Spinal cord (tissue), 9 donors: ENCODE measurements at regions not wholly inside any gene's neighbourhood (a gene's known extent, or its start where the extent isn't known, plus 50 kb on each side); places are given as distances from the start of the nearest gene placed in this dataset.

Experiments used
- DNase-seq, 6 donors: peaks; one replicate each; pipeline versions ENCODE4 v3.0.0 to v3.0.0-alpha.2; 2013 to 2015; ENCODE audit warnings: low spot score in 6 of 6, low read depth in 4 of 6
- H3K27ac ChIP-seq: one replicate; pipeline ENCODE4 v1.5.1; 2013; ENCODE audit warnings: low read depth, low read length, control low read depth
- H3K27me3 ChIP-seq: one replicate; pipeline ENCODE4 v1.6.1; 2013; ENCODE audit warnings: low read length; ENCODE audit not compliant: control insufficient read depth, insufficient read depth
- H3K36me3 ChIP-seq: one replicate; pipeline ENCODE4 v1.6.1; 2013; ENCODE audit warnings: low read length; ENCODE audit not compliant: control insufficient read depth, insufficient read depth
- H3K4me1 ChIP-seq: one replicate; pipeline ENCODE4 v1.6.1; 2013; ENCODE audit warnings: low read length; ENCODE audit not compliant: control insufficient read depth, insufficient read depth
- H3K4me3 ChIP-seq: one replicate; pipeline ENCODE4 v1.5.1; 2013; ENCODE audit warnings: low read depth, low read length, control low read depth
- H3K9me3 ChIP-seq: one replicate; pipeline ENCODE4 v1.6.1; 2013; ENCODE audit warnings: low read length; ENCODE audit not compliant: control insufficient read depth, insufficient read depth
- WGBS: methylation state at CpG from one replicate; pipeline ENCODE4 v1.1.5; 2013; ENCODE audit warnings: missing lambda C conversion rate; ENCODE audit not compliant: insufficient coverage; 5-methylcytosine and 5-hydroxymethylcytosine counted together
- donor health status: healthy.

- H3K4me3 ChIP-seq, result no peak overlapping the region
- H3K9me3 ChIP-seq, result no peaks in the 10 kb centered on the region
- no peak overlapping the region for H3K27ac ChIP-seq
- no peaks in the 10 kb centered on the region for H3K27me3 ChIP-seq
- no peaks in the 10 kb centered on the region for H3K36me3 ChIP-seq
- DNase-seq, result no peak
- peaks cover 14% of the 10 kb centered on the region for H3K4me1 ChIP-seq
- WGBS, result no CpG with 5 or more reads among the region's 1 CpG
These were observed 166.1 kb downstream of the MED10 start for GRCh38 chr5:6212244-6212643.

GRCh38 chr5:6206501-6206900 is 171.8 kb downstream of the MED10 start:
- H3K4me1 ChIP-seq, result peaks cover 23% of the 10 kb centered on the region
- H3K9me3 ChIP-seq, result peaks cover 2% of the 10 kb centered on the region
- no peak overlapping the region for H3K4me3 ChIP-seq
- H3K36me3 ChIP-seq, result no peaks in the 10 kb centered on the region
- no peaks in the 10 kb centered on the region for H3K27me3 ChIP-seq
- peak in 3 of 6 donors; percentile 23 to 69 (median 61) for DNase-seq
- H3K27ac ChIP-seq, result no peak overlapping the region
- WGBS, result 63% methylated on average over 1 of the region's 1 CpG

- Histone ChIP-seq H3K27ac (no peak overlapping the region), H3K4me1 (peaks cover 29% of the 10 kb centered on the region), H3K4me3 (no peak overlapping the region), H3K9me3 (peaks cover 4% of the 10 kb centered on the region), H3K36me3 (no peaks in the 10 kb centered on the region), H3K27me3 (no peaks in the 10 kb centered on the region)
- DNase-seq, result no peak
- WGBS, result 83% methylated on average over 4 of the region's 4 CpGs
These were observed 175.4 kb downstream of the MED10 start for GRCh38 chr5:6202968-6203365.

GRCh38 chr5:6202149-6202967 is 176.0 kb downstream of the MED10 start:
- Histone ChIP-seq H3K27ac (no peak overlapping the region), H3K4me3 (no peak overlapping the region), H3K36me3 (no peaks in the 10 kb centered on the region), H3K9me3 (peaks cover 4% of the 10 kb centered on the region), H3K27me3 (no peaks in the 10 kb centered on the region), H3K4me1 (peaks cover 29% of the 10 kb centered on the region)
- WGBS, result 35% methylated on average over 4 of the region's 6 CpGs
- peak in 2 of 6 donors; percentile 65 to 71 for DNase-seq

- peak in 1 of 6 donors; percentile 49 for DNase-seq
- no peaks in the 10 kb centered on the region for H3K27me3 ChIP-seq
- H3K4me1 ChIP-seq, result peaks cover 29% of the 10 kb centered on the region
- no peak overlapping the region for H3K4me3 ChIP-seq
- no peaks in the 10 kb centered on the region for H3K36me3 ChIP-seq
- H3K9me3 ChIP-seq, result peaks cover 2% of the 10 kb centered on the region
- no peak overlapping the region for H3K27ac ChIP-seq
- 55% methylated on average over 3 of the region's 6 CpGs for WGBS
These were observed 176.7 kb downstream of the MED10 start for GRCh38 chr5:6201631-6202030.

GRCh38 chr5:6198531-6198930 is 179.8 kb downstream of the MED10 start:
- DNase-seq, result peak in 2 of 6 donors; percentile 59 to 64
- no peak overlapping the region for H3K27ac ChIP-seq
- H3K4me3 ChIP-seq, result no peak overlapping the region
- 83% methylated on average over 1 of the region's 5 CpGs for WGBS
- H3K9me3 ChIP-seq, result peaks cover 2% of the 10 kb centered on the region
- H3K4me1 ChIP-seq, result peaks cover 22% of the 10 kb centered on the region
- H3K36me3 ChIP-seq, result no peaks in the 10 kb centered on the region
- no peaks in the 10 kb centered on the region for H3K27me3 ChIP-seq

- H3K27me3 ChIP-seq, result no peaks in the 10 kb centered on the region
- no peak overlapping the region for H3K4me3 ChIP-seq
- peaks cover 14% of the 10 kb centered on the region for H3K4me1 ChIP-seq
- no peaks in the 10 kb centered on the region for H3K36me3 ChIP-seq
- 73% methylated on average over 2 of the region's 7 CpGs for WGBS
- peaks cover 2% of the 10 kb centered on the region for H3K9me3 ChIP-seq
- no peak overlapping the region for H3K27ac ChIP-seq
- DNase-seq, result no peak
These were observed 180.9 kb downstream of the MED10 start for GRCh38 chr5:6197427-6197826.

GRCh38 chr5:6195711-6196358 is 182.5 kb downstream of the MED10 start:
- H3K27ac ChIP-seq, result no peak overlapping the region
- no peak overlapping the region for H3K4me3 ChIP-seq
- no peaks in the 10 kb centered on the region for H3K4me1 ChIP-seq
- H3K27me3 ChIP-seq, result no peaks in the 10 kb centered on the region
- peaks cover under 1% of the 10 kb centered on the region for H3K9me3 ChIP-seq
- H3K36me3 ChIP-seq, result no peaks in the 10 kb centered on the region
- DNase-seq, result no peak
- 88% methylated on average over 9 of the region's 9 CpGs for WGBS

- 100% methylated on average over 1 of the region's 5 CpGs for WGBS
- Histone ChIP-seq H3K27me3 (no peaks in the 10 kb centered on the region), H3K27ac (no peak overlapping the region)
These were observed 183.3 kb downstream of the MED10 start for GRCh38 chr5:6194906-6195612.

More at GRCh38 chr5:6194906-6195612, 183.3 kb downstream of the MED10 start:
- DNase-seq, result no peak
- Histone ChIP-seq H3K9me3 (no peaks in the 10 kb centered on the region), H3K4me1 (no peaks in the 10 kb centered on the region), H3K36me3 (no peaks in the 10 kb centered on the region), H3K4me3 (no peak overlapping the region)
